HG03469 (cell line): ENCODE measurements at regions not wholly inside any gene's neighbourhood (a gene's known extent, or its start where the extent isn't known, plus 50 kb on each side); places are given as distances from the start of the nearest gene placed in this dataset.

Source experiments
- ATAC-seq: cut with Tn5 transposase; IDR thresholded peaks from one replicate; pipeline ENCODE4 v1.9.1; 2021; ENCODE audit warnings: mild to moderate bottlenecking, moderate library complexity, moderate number of reproducible peaks; ENCODE audit not compliant: unreplicated experiment

DNA sequence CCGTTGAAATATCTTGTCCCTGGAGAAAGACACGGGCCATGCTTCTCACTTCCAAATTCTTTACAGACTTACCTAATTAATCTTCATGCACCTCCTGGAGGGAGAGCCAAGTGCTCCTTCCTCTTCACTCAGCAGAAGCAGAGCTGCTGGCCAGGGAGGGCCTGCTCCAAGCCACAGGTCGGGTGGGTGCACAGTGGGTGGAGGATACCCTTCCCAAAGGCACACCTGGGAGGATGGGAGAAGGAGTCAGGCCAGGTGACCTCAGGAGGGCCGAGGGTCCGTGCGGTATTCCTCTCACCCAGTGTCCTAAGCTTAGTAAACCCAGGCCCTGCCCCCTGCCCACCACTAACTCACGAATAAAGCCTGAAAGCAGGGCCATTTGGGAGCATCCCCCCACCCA lies 171.3 kb upstream of the RPL38 start:
- no peak for ATAC-seq

DNA sequence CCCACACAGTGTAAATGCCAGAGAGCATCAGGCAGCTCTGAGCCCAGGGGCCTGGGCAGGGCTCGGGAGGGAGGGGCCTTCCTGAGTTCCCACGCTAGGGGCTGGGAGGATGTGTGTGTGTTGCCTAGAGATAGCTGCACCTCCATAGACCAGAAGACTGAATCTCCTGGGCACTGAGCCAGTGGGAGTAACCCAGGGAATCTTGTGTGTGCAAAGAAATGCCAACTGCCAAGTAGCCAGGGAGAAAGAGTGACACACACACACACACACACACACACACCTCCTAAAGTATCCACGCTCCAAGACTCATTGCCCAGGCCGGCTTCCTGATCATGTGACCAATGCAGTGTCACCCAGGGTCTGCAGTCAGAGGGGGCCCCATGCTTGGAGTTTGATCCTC lies 166.2 kb upstream of the RPL38 start:
- ATAC-seq: no peak

DNA sequence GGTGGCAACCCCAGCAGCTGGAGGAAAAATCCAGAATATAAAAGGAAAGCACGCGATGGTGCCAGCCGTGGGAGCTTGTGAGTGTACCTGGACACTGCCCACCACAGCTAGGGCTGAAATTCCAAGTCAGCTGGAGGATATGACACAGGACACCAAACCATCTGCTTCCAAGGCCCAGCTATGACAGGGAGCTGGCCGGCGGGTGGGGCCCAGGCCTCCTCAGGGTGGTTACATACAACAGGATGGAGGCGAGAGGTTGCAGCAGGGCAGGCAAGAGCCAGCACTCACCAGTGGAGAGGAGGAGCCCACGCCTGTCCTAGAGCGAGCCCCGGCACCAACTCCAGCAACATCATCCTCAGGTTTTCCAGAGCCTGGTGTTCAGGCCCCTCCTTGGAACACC lies 163.2 kb upstream of the RPL38 start:
- no peak for ATAC-seq

DNA sequence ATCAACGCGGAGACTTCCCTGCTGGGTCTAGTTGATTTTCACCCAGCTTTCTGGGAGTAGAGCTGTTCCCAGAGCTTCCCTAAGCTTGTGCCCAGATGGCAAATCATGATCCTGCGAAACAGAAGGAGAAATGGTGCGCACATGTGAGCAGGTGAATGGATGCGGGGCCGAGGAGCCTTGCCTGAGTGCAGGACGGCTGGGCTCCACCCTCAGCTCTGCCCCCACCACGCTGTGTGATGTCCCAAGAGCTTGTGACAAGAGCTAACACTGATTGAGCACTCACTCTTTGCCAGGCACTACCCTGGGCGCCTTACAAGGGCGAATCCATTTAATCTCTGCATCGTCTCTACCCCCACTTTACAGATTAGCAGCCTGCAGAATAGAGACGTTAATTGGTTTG lies 162.7 kb upstream of the RPL38 start:
- ATAC-seq: no peak

DNA sequence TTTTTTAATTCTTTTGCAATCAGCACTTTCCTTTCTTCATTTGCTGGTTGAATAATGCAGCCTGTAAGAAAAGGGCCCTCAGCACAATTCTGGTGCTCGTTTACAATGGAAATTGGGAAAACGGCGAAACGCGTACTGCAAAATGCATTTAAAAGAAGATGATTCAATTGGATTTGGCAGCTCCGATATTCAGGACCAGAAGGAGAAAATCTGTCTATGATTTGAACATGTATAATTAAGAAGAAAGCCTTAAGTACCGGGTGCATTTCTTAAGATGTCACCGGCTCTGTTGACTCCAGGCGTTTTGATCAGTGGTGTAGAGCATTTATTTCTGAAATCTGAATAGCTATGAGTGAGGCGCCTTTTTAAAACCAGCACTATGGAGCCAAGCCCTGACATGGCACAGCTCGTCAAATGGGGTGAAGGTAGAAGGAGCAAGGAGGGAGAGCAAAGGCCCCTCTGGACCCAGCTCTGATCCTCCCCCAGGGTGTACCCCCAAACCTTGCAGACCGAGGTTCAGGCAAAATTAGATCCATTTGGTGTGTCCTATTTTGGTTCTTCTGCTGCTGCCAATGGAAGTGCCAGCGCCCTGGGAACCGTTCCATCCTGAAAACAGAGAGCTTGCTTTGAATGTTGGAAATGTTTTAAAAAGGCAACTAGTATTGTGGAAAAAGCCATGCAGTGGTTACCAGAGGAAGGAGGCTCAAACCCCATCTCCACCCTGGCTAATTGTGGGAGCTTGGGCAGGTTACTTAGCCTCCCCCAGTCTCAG lies 161.4 kb upstream of the RPL38 start:
- no peak for ATAC-seq

DNA sequence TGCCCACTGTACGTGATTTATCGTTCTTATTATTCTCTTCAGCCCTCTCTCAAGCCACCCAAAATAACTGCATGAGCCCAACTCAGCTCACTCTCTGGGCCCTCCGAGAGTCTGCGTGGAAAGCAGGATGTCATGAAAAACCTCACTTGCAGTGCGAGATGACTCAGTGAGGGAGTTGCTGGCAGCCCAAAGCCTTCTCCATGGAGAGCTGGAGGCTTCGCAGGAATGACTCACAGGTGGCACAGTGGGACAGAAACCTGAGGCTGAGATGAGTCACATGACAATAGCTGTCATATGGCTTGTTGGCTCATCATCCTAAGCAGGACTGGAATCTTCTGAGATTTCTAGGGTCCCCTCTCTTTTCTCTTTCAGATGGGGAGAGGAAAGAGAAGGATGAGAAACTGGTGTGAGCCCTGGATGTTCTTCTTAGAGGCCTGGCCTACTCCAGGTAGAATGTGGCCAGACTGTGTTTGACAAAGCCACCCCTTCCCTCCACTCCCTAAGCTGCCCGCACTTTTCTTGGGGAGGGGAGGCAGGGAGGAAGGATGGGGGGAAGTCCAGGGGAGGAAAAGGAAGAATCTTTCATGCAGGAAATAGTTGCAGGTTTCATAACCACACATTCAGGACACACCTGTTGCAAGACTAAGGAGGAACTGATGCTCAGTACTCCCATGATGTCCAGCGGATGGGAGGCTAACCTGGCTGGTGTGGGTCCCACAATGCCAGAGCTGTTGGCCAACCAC lies 160.6 kb upstream of the RPL38 start:
- ATAC-seq: no peak

DNA sequence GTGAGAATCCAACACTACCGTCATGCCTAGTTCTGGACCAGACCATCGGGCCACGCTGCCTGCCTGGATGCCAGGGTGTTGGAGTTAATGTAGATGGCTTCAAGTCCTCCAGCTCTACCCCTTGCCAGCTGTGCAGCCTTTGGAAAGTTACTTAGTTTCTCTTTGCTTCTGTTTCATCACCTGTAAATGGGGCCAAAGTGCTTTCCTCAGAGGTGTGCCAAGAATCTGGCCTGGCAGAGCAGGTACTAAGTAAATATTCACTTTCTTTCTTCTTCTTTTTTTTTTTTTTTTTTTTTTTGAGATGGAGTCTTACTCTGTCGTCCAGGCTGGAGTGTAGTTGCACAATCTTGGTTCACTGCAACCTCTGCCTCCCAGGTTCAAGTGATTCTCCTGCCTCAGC lies 159.5 kb upstream of the RPL38 start:
- no peak for ATAC-seq

DNA sequence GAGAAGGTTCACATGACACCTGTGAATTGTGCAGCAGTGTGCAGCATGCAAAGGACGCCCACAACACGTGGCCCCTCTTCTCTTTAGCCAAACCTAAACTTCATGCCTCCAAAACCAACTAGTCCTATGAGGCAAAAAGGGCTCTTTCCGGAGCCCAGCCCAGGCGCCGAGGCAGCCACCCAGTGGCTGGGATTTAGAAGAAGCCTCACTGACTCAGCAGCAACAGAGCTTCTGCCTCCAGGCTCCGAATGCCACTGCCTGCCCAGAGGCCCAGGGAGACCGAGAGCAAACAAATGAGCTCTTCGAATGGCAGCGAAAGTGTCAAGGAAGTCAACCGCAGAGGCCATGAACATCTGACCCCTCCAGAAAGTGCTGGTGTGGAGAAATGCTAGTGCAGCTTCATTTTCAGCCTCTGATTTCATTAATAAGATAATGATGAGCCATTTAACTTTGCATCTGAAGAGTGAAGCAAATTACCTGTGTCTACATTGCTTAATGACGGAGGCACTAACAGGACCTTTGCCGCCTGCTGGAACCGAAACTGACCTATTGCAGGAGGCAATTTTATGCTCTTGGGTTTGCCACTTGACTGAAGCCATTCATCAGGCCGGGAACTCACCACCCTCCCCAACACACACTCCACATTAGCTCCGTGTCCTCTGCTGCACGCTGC lies 157.7 kb upstream of the RPL38 start:
- no peak for ATAC-seq

DNA sequence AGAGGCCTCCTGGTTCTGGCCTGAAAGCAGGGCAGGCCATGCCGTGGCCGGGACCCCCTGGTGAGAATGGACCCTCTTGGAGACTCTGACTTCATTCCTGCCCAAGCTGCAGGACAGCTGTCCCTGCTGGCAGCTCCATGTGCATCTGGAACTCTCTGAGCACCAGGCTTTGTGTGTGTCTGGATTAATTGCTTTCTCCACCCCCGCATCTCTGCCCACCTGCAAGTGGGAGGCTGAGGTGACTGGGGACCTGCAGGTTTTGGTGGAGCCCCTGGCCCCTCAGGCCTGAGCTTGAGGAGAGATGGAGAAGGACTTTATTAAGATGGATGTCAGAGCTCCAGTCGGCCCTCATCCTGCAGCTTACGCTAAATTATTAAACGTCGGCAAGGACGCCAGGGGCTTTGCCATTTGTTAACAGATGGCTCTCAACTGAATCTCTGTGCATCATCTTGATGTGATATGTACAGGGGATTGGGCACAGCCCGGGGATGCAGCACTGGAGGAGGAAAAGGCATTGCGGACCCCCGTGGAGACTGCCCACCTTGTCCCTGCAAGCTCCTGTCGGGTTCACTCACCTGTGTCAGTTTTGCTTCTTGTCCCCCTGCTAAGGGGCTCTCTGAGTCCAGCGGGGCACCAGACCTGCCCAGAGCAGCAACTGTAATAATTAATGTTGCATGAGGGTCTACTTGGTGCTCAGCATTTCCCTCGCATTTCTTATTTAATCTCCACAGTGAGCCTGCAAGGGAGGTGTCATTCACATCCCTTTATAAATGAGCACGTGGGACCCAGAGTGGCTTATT lies 154.1 kb upstream of the RPL38 start:
- no peak for ATAC-seq

DNA sequence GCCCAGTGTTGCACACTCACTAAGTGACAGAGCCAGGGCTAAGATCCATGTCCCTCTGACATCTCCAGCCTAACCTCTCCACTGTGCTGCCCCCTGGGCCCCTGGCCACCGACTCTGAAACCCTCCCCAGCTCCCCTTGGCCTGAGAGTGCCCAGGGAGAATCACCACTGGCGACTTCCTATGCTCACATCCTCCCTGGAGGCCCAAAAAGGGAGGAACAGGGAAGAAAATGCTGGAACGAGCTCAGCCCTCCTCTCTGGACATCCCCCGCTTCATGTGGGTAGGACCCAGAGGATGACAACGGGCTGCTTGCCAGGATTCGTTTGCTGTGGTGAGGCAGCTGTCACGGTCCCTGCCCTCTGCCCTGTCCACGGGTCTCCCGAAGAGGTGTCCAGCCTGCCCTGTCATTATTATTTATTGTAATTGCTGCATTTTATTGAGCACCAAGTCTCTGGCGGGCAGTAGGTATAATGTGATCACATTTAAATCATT lies 153.5 kb upstream of the RPL38 start:
- ATAC-seq: no peak

DNA sequence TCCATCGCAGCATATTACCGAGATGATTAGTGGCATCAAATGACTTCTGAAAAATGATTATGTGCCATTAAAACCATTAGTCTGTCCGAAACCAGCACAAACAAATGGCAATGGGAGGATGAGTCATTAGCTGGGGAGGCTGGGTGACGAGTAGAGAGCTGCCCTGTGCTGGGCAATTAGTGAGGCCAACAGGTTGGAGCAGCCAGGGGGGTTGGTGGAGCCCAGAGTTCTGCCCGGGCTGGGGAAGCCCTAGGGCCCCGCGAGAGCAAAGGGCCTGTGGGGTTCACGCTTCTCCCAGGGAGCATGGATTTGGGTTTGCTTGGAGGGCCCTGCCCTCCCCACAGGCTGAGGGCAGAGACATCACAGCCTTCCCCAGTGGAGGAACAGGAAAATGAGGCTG lies 152.1 kb upstream of the RPL38 start:
- ATAC-seq: no peak

DNA sequence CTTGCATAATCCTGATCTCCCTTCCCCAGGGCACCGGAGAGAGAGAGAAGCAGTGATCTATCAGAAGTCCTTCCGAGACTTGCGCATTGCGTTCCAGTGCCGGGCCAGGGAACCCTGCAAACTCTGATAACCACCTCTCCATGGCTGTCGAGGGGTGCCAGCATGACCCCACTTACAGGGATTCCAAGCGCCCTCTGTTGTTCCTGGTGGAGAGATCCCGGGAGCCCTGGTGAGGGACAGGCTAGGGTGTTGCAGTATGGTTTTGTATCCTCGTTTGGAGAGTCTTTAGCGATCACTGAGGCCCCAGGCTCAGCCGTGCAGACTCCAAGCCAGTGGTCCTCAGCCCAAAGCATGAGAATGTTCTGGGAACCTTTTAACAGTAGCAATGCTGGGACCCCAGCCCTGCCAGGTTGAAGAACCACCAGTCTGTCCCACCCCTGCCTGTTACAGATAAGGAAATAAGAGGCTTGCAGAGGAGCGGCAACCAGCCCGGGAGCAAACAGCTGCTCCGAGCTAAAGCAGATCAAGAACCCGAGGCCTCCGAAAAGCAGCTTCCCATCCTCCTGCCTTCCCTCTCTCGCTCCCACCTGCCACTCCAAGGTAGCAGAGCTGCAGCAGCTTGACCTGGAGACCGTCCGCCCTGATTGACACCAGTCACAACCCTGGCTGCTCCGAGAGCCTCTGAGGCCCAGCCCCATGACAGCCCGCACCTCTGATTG lies 150.3 kb upstream of the RPL38 start:
- ATAC-seq: no peak

DNA sequence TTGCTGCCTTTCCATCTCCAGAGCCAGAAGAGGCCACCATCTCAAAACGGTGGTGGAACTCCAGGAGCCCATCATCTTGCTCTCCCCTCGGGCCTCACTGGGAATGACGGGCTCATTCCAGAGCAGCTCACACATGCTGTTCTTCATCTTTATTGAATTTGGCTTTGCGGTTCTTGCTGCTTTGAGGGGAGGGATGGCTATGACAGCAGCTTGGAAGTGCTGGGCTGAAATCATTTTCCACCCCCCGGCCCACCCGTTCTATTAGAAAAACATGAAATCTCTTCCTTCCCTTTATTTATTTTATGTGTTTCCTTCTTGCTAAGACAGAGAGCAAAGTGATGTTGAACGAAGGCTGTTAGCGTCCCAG lies 149.8 kb upstream of the RPL38 start:
- no peak for ATAC-seq

DNA sequence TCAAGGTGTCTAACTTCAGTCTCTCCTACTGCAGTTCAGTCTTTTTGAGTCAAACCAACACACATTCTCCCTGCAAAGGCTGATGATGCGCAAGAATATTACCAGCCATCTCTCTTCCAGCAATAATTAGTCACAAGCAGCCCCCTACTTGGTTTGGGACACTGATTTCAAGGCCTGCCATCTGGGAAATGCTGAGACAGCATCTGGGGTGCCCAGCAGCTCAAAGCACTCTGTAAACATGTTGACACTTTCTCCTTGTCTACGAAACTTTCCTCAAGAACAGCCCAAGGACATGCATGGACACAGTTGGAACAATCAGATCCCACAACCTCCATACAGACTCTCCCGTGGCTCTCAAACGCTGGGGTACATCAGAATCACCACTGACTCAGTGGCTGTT lies 149.2 kb upstream of the RPL38 start:
- no peak for ATAC-seq

DNA sequence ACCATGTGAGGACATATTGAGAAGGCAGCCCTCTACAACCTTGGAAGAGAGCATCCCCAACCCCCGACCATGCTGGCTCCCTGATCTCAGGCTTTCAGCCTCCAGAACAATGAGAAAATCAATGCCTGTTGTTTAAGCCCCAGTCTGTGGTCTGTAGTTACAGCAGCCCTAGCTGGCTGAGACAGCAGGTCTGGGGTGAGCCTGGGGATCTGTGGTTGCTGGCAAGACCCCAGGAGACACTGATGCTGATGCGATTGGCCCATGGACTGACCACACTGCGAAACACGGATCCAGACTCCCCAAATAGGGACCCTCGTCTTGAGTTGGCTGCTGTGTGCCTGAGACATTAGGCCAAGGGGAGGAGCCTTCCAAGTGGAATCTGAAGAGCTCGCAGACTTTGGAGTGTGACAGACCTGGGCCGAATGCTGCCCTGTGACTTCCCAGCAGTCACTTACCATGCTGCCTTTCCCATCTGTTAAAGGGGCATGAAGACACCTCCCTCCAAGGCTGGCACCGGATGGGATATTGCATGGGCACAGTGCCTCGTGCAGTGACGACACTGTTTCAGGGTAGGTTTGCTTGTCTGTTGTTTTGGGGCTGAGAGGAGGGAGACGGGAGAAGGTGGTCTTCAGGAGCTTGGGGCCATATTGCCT lies 147.8 kb upstream of the RPL38 start:
- no peak for ATAC-seq

DNA sequence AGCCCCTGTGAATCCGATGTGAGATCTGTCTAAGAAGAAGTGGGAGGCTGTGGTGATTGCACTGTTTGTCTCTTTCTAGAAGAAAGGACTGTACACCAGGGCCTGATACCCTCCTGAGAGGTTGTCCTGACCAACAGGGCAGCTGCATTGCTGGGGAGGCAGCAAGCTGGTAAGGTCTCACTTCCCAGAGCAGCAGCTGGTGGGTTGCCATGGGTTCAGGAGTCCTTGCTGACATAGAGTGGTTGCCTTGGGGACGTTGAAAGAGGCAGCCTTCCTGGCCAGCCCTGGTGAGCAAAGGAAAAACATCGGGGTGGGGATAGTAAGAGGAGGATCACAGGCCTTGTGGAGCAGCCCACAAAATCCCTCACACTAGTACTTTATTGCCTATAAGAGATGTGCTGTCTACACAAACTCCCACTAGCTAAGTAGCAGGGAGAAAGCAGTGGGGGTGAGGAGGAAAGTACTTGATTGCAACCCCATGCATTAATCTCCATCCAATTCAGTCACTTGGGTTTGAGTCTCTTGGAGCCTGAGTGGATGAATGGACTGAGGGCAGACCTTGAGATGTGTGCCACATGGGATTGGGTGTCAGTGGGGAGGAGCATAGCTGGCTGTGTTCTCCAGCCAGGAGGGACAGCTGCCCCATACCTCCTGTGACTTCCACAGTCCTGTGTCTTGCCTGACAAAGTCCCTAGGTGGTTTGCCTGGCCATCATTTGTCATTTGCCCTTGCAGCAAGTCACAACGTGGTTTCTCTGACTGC lies 143.8 kb upstream of the RPL38 start:
- no peak for ATAC-seq

DNA sequence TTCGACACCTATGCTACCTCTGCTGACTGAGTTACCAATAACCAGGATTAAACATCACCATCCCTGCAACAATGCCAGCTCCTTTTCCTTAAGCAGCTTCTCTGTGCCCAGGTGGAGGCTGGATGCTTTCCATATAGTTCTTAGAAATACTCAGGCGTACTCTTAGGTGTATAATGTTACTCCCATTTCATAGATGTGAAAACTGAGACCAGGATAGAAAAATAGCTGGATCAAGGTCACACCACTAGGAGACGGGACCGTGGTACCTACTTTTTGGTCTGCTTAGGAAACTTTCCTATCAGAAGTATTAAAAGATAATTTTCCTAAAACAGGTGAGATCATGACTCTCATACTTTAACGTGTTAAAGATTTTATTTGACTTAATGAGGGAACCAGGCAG lies 141.7 kb upstream of the RPL38 start:
- no peak for ATAC-seq

DNA sequence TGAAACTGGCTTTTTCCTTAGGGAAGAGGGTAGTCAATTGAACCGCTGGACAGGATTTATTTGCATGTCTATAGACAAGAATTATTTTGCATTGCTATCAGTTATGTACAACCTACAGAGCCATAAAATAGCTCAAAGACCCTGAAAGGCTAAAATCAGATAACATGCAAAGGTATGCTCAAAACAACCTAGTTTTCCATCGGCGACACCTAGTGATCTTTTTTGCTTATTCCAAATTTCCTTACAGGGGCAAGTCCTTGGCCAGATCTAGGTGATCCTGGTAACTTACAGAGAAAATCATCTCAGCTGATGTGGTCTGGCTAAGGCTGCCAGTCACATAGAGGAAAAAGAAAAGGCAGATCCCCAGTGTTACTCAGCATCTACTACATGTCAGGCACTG lies 141.2 kb upstream of the RPL38 start:
- no peak for ATAC-seq

DNA sequence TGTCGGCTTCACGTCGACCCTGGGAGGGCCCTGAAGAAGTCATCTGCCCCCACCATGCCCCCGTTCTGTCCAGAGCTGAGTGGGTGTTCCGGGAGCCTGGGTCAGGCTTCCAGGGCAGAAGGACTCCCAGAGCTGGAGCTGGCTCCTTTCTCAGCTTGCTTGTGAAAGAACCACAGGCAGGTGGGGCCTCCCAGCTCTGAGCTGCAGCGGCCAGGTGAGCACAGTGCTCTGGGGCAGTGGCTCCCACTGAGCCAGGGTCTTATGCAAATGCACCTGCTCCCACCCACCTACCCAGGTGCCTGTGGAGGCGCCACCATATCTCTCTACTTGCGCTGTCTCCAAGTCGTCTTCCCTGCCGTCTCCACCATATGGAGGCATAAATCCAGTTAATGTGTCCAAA lies 140.0 kb upstream of the RPL38 start:
- ATAC-seq: no peak
